IMR-90 (cell line): ENCODE measurements at regions not wholly inside any gene's neighbourhood (a gene's known extent, or its start where the extent isn't known, plus 50 kb on each side); places are given as distances from the start of the nearest gene placed in this dataset.

Experiments used
- ATAC-seq: fragments of 200-7000 bp; cut with Tn5 transposase; 2 replicates; pipeline ENCODE4 v1.9.1; 2020; ENCODE audit warnings: low read depth, mild to moderate bottlenecking, moderate library complexity
- BruUV-seq: library from RNA; stranded (reverse); fragments of 400-500 nt; replicated peaks from 2 replicates; lab custom pipeline; 2021; lab: Mats Ljungman, UMichigan
- CTCF ChIA-PET: fragments of 300-600 bp; formaldehyde crosslinking; extraction: SDS; loops from one replicate; lab custom pipeline; 2021; ENCODE audit warnings: antibody characterized with exemption; lab: Yijun Ruan, JAX
- POLR2A ChIA-PET: fragments of 300-600 bp; sonication (Branson Sonifier 250); formaldehyde crosslinking; loops from one replicate; lab custom pipeline; 2022; ENCODE audit warnings: antibody characterized with exemption; ENCODE audit not compliant: unreplicated experiment; lab: Charles Lee
- DNase-seq: peaks from one replicate; pipeline ENCODE4 v3.0.0; 2013
- H2AFZ ChIP-seq: replicated peaks from 2 replicates; pipeline ENCODE3; 2013; ENCODE audit warnings: low read length, mild to moderate bottlenecking; ENCODE audit not compliant: poor library complexity
- H2AK5ac ChIP-seq: 2 replicates; pipeline ENCODE4 v1.6.1; 2013; ENCODE audit warnings: low read depth, low read length, inconsistent platforms
- H2AK9ac ChIP-seq: replicated peaks from 2 replicates; pipeline ENCODE3; 2013; ENCODE audit warnings: mild to moderate bottlenecking, low read depth, low read length, moderate library complexity; ENCODE audit not compliant: poor library complexity
- H2BK120ac ChIP-seq: 2 replicates; pipeline ENCODE4 v1.6.1; 2013; ENCODE audit warnings: low read depth, low read length, inconsistent platforms
- H2BK15ac ChIP-seq: 3 replicates; pipeline ENCODE4 v1.6.1; 2013; ENCODE audit warnings: low read depth, low read length, inconsistent platforms
- H2BK20ac ChIP-seq: 2 replicates; pipeline ENCODE4 v1.6.1; 2013; ENCODE audit warnings: low read depth, mild to moderate bottlenecking, inconsistent platforms, low read length, moderate library complexity
- H2BK5ac ChIP-seq: 2 replicates; pipeline ENCODE4 v1.6.1; 2013; ENCODE audit warnings: mild to moderate bottlenecking, low read depth, low read length, inconsistent platforms; ENCODE audit not compliant: poor library complexity, severe bottlenecking
- H3K14ac ChIP-seq: replicated peaks from 2 replicates; pipeline ENCODE4 v1.6.1; 2013; ENCODE audit warnings: low read depth, low read length, inconsistent platforms
- H3K18ac ChIP-seq: 2 replicates; pipeline ENCODE4 v1.6.1; 2013; ENCODE audit warnings: low read depth, low read length, control low read depth
- H3K23ac ChIP-seq: 2 replicates; pipeline ENCODE4 v1.6.1; 2013; ENCODE audit warnings: low read depth, low read length, inconsistent platforms
- H3K27ac ChIP-seq: 2 replicates; pipeline ENCODE4 v1.5.1; 2013; ENCODE audit warnings: mild to moderate bottlenecking, control low read depth, low read length; ENCODE audit not compliant: insufficient read depth
- H3K27me3 ChIP-seq: 2 replicates; pipeline ENCODE4 v1.6.1; 2013; ENCODE audit warnings: low read length; ENCODE audit not compliant: control insufficient read depth, insufficient read depth
- H3K36me3 ChIP-seq: 2 replicates; pipeline ENCODE4 v1.6.1; 2013; ENCODE audit warnings: low read length, mixed read lengths; ENCODE audit not compliant: control insufficient read depth, insufficient read depth
- H3K4ac ChIP-seq: 2 replicates; pipeline ENCODE4 v1.6.1; 2013; ENCODE audit warnings: low read depth, low read length, inconsistent platforms
- H3K4me1 ChIP-seq: 2 replicates; pipeline ENCODE4 v1.6.1; 2013; ENCODE audit warnings: low read length, mixed read lengths; ENCODE audit not compliant: control insufficient read depth, insufficient read depth
- H3K4me2 ChIP-seq: 2 replicates; pipeline ENCODE4 v1.6.1; 2013; ENCODE audit warnings: low read depth, mild to moderate bottlenecking, control low read depth, low read length, moderate library complexity
- H3K4me3 ChIP-seq: 2 replicates; pipeline ENCODE4 v1.5.1; 2013; ENCODE audit warnings: low read depth, mild to moderate bottlenecking, control low read depth, low read length, moderate library complexity; ENCODE audit not compliant: insufficient read depth
- H3K56ac ChIP-seq: 2 replicates; pipeline ENCODE4 v1.6.1; 2013; ENCODE audit warnings: low read length, inconsistent platforms; ENCODE audit not compliant: insufficient read depth; ENCODE audit errors: extremely low read depth
- H3K79me1 ChIP-seq, 2 experiments: 2 replicates each; pipeline ENCODE4 v1.6.1; 2013; ENCODE audit warnings: low read length in 2 of 2, inconsistent platforms in 1 of 2, low read depth in 1 of 2
- H3K9ac ChIP-seq: 2 replicates; pipeline ENCODE4 v1.6.1; 2013; ENCODE audit warnings: low read depth, low read length, control low read depth
- H3K9me1 ChIP-seq: 2 replicates; pipeline ENCODE4 v1.6.1; 2013; ENCODE audit warnings: low read length, inconsistent platforms; ENCODE audit not compliant: insufficient read depth
- H3K9me3 ChIP-seq: 2 replicates; pipeline ENCODE4 v1.6.1; 2013; ENCODE audit warnings: low read length; ENCODE audit not compliant: control insufficient read depth, insufficient read depth
- H4K20me1 ChIP-seq: 2 replicates; pipeline ENCODE4 v1.6.1; 2013; ENCODE audit warnings: low read length, inconsistent platforms; ENCODE audit not compliant: insufficient read depth
- H4K5ac ChIP-seq: 2 replicates; pipeline ENCODE4 v1.6.1; 2013; ENCODE audit warnings: mild to moderate bottlenecking, low read depth, low read length, control low read depth
- H4K8ac ChIP-seq, 2 experiments: 2 replicates each; pipeline ENCODE4 v1.6.1; 2013; ENCODE audit warnings: low read depth in 2 of 2, low read length in 2 of 2, control low read depth in 1 of 2, inconsistent platforms in 1 of 2
- H4K91ac ChIP-seq: 2 replicates; pipeline ENCODE4 v1.6.1; 2013; ENCODE audit warnings: low read depth, low read length, inconsistent platforms; ENCODE audit not compliant: insufficient read depth
- BHLHE40 ChIP-seq: fragments of 150-350 bp; IDR thresholded peaks from 2 replicates; pipeline ENCODE4 v1.6.1; 2016; ENCODE audit warnings: mild to moderate bottlenecking, low read depth, low read length
- CEBPB ChIP-seq: IDR thresholded peaks from 2 replicates; pipeline ENCODE4 v1.6.1; 2012; ENCODE audit warnings: low read depth, low read length, improper control_type of control experiment
- CHD1 ChIP-seq: IDR thresholded peaks from 2 replicates; pipeline ENCODE4 v1.6.1; 2012; ENCODE audit warnings: low read depth, low read length, improper control_type of control experiment
- CTCF ChIP-seq: conservative IDR thresholded peaks from 2 replicates; pipeline ENCODE4 v1.5.1; 2012; ENCODE audit warnings: mild to moderate bottlenecking, low read depth, low read length, improper control_type of control experiment
- ELK1 ChIP-seq: fragments of 150-350 bp; IDR thresholded peaks from 2 replicates; pipeline ENCODE4 v1.6.1; 2016; ENCODE audit warnings: low read depth, mild to moderate bottlenecking, low read length, moderate library complexity, borderline replicate concordance
- FOS ChIP-seq: fragments of 150-350 bp; IDR thresholded peaks from 2 replicates; pipeline ENCODE4 v1.6.1; 2016; ENCODE audit warnings: low read depth, low read length
- MAFK ChIP-seq: IDR thresholded peaks from 2 replicates; pipeline ENCODE4 v1.6.1; 2012; ENCODE audit warnings: low read depth, low read length, improper control_type of control experiment
- MAZ ChIP-seq: IDR thresholded peaks from 2 replicates; pipeline ENCODE4 v1.6.1; 2012; ENCODE audit warnings: low read depth, mild to moderate bottlenecking, low read length, improper control_type of control experiment, moderate library complexity, borderline replicate concordance
- MXI1 ChIP-seq: IDR thresholded peaks from 2 replicates; pipeline ENCODE4 v1.6.1; 2012; ENCODE audit warnings: low read depth, mild to moderate bottlenecking, low read length, moderate library complexity, borderline replicate concordance
- NFE2L2 ChIP-seq: fragments of 150-350 bp; IDR thresholded peaks from 2 replicates; pipeline ENCODE4 v1.6.1; 2016; ENCODE audit warnings: low read depth, mild to moderate bottlenecking, low read length
- POLR2A ChIP-seq: IDR thresholded peaks from 2 replicates; pipeline ENCODE4 v1.6.1; 2012; ENCODE audit warnings: mild to moderate bottlenecking, low read depth, low read length
- RAD21 ChIP-seq: IDR thresholded peaks from 2 replicates; pipeline ENCODE4 v1.6.1; 2012; ENCODE audit warnings: low read length, improper control_type of control experiment
- RCOR1 ChIP-seq: IDR thresholded peaks from 2 replicates; pipeline ENCODE4 v1.6.1; 2012; ENCODE audit warnings: mild to moderate bottlenecking, low read length, improper control_type of control experiment; ENCODE audit not compliant: insufficient replicate concordance
- RFX5 ChIP-seq: IDR thresholded peaks from 2 replicates; pipeline ENCODE4 v1.8.0; 2012; ENCODE audit warnings: low read depth, mild to moderate bottlenecking, low read length, moderate library complexity
- SMC3 ChIP-seq: fragments of 150-350 bp; IDR thresholded peaks from 2 replicates; pipeline ENCODE4 v1.6.1; 2016; ENCODE audit warnings: low read depth, mild to moderate bottlenecking, antibody characterized with exemption, low read length, moderate library complexity
- WGBS, 2 experiments: methylation state at CpG; one replicate each; pipeline versions ENCODE4 v1.1.5 to v1.1.7; 2013; ENCODE audit warnings: missing lambda C conversion rate in 2 of 2; ENCODE audit not compliant: insufficient read length in 1 of 2; ENCODE audit errors: extremely low coverage in 2 of 2; 5-methylcytosine and 5-hydroxymethylcytosine counted together
- dilution Hi-C: fragments of 300-500 bp; cut with HindIII; formaldehyde crosslinking; loops from one replicate; pipeline ENCODE4 v1.14.3; 2018; ENCODE audit warnings: low sequenced_read_pairs; ENCODE audit not compliant: unreplicated experiment
- in situ Hi-C: fragments of 300-500 bp; cut with MboI; formaldehyde crosslinking; loops from 3 replicates; pipeline ENCODE4 v1.14.3; 2019; ENCODE audit warnings: low sequenced_read_pairs, inconsistent platforms, mixed read lengths
- intact Hi-C: fragments of 100-400 bp; cut with micrococcal nuclease; formaldehyde crosslinking; loops from 2 replicates; pipeline ENCODE4 v1.10.0; 2022
- TF ChIP-seq, protein P1 (sequence below): fragments of 150-350 bp; IDR thresholded peaks from 2 replicates; pipeline ENCODE4 v1.6.1; 2017; ENCODE audit warnings: mild to moderate bottlenecking, antibody characterized with exemption, low read length, low read depth

- in situ Hi-C loops = no loop called here
These were observed 410.9 kb downstream of the INSC start for GRCh38 chr11:15525582-15525981.

More at GRCh38 chr11:15525582-15525981, 410.9 kb downstream of the INSC start:
- no peak overlapping the region for H2AFZ ChIP-seq
- dilution Hi-C loops = no loop called here
- no peak overlapping the region for H2AK5ac ChIP-seq
- no peak overlapping the region for H3K56ac ChIP-seq
- TF ChIP-seq MAZ (no peak), ELK1 (no peak), RAD21 (no peak), FOS (no peak), BHLHE40 (no peak), SMC3 (no peak), MXI1 (no peak), POLR2A (no peak), CTCF (no peak), RFX5 (no peak), CEBPB (no peak), CHD1 (no peak), RCOR1 (no peak), NFE2L2 (no peak), MAFK (no peak)
- TF ChIP-seq, protein P1, sequence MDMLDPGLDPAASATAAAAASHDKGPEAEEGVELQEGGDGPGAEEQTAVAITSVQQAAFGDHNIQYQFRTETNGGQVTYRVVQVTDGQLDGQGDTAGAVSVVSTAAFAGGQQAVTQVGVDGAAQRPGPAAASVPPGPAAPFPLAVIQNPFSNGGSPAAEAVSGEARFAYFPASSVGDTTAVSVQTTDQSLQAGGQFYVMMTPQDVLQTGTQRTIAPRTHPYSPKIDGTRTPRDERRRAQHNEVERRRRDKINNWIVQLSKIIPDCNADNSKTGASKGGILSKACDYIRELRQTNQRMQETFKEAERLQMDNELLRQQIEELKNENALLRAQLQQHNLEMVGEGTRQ = no peak
- H3K27me3 ChIP-seq = no peaks in the 10 kb centered on the region
- no peak overlapping the region for H3K4me3 ChIP-seq
- BruUV-seq = no TSS peak
- DNase-seq = no peak
- POLR2A ChIA-PET = no interaction called here
- CTCF ChIA-PET = no interaction called here
- H3K9me1 ChIP-seq = no peaks in the 10 kb centered on the region
- no peaks in the 10 kb centered on the region for H4K20me1 ChIP-seq
- no peak overlapping the region for H2AK9ac ChIP-seq
- no CpG with 5 or more reads among the region's 1 CpG for WGBS, 2 experiments
- H4K91ac ChIP-seq = no peak overlapping the region
- intact Hi-C loops = no loop called here
- H2BK5ac ChIP-seq = no peak overlapping the region
- H3K4me2 ChIP-seq = no peak overlapping the region
- no peak overlapping the region for H3K4ac ChIP-seq
- H3K27ac ChIP-seq = no peak overlapping the region
- H3K4me1 ChIP-seq = no peaks in the 10 kb centered on the region
- H4K5ac ChIP-seq = no peak overlapping the region
- ATAC-seq = no peak
- H2BK120ac ChIP-seq = no peak overlapping the region
- H3K9ac ChIP-seq = no peak overlapping the region
- H3K14ac ChIP-seq = no peak overlapping the region
- H3K23ac ChIP-seq = no peak overlapping the region
- H4K8ac ChIP-seq = no peak overlapping the region
- H2BK20ac ChIP-seq = no peak overlapping the region
- H3K18ac ChIP-seq = no peak overlapping the region
- H2BK15ac ChIP-seq = no peak overlapping the region
- H3K9me3 ChIP-seq = peaks cover 6% of the 10 kb centered on the region; the same call in 1 of the 2 replicates
- H3K79me1 ChIP-seq = no peaks in the 10 kb centered on the region
- no peaks in the 10 kb centered on the region for H3K36me3 ChIP-seq
